ENCODE measurements at regions not wholly inside any gene's neighbourhood (a gene's known extent, or its start where the extent isn't known, plus 50 kb on each side); places are given as distances from the start of the nearest gene placed in this dataset.

GRCh38 chr11:134521452-134522289 lies 109.6 kb upstream of the B3GAT1 start:
- DNase-seq = no peak

GRCh38 chr11:134521001-134521400 lies 109.0 kb upstream of the B3GAT1 start:
- DNase-seq = no peak

- no peak for DNase-seq
These were observed 107.7 kb upstream of the B3GAT1 start for GRCh38 chr11:134519788-134520187.

- DNase-seq = no peak
These were observed 107.3 kb upstream of the B3GAT1 start for GRCh38 chr11:134519390-134519750.

- DNase-seq = no peak
These were observed 106.8 kb upstream of the B3GAT1 start for GRCh38 chr11:134518616-134519389.

- no peak for DNase-seq
These were observed 105.7 kb upstream of the B3GAT1 start for GRCh38 chr11:134517621-134518293.

- no peak for DNase-seq
These were observed 105.1 kb upstream of the B3GAT1 start for GRCh38 chr11:134517115-134517514.

- no peak for DNase-seq
These were observed 104.5 kb upstream of the B3GAT1 start for GRCh38 chr11:134516529-134516928.

- DNase-seq = no peak
These were observed 103.3 kb upstream of the B3GAT1 start for GRCh38 chr11:134515081-134515960.

GRCh38 chr11:134514354-134514951 lies 102.4 kb upstream of the B3GAT1 start:
- DNase-seq = no peak

- DNase-seq = no peak
These were observed 101.6 kb upstream of the B3GAT1 start for GRCh38 chr11:134513585-134514120.

GRCh38 chr11:134512571-134513538 lies 100.8 kb upstream of the B3GAT1 start:
- no peak for DNase-seq

- DNase-seq = no peak
These were observed 100.0 kb upstream of the B3GAT1 start for GRCh38 chr11:134512061-134512460.

GRCh38 chr11:134511255-134511654 lies 99.2 kb upstream of the B3GAT1 start:
- DNase-seq = no peak

GRCh38 chr11:134510233-134511040 lies 98.4 kb upstream of the B3GAT1 start:
- DNase-seq = no peak

GRCh38 chr11:134509381-134510232 lies 97.6 kb upstream of the B3GAT1 start:
- no peak for DNase-seq

- no peak for DNase-seq
These were observed 96.4 kb upstream of the B3GAT1 start for GRCh38 chr11:134508219-134508990.

- DNase-seq = no peak
These were observed 94.0 kb upstream of the B3GAT1 start for GRCh38 chr11:134506046-134506445.
